DMS 273 (cell line): ENCODE measurements at regions not wholly inside any gene's neighbourhood (a gene's known extent, or its start where the extent isn't known, plus 50 kb on each side); places are given as distances from the start of the nearest gene placed in this dataset.
A peak's percentile ranks its signal among the peaks of the same experiment; 100 is the strongest.
"Not testable (repeated sequence)": the region's sequence is repeated elsewhere in the genome, so short reads cannot be mapped to it uniquely, and the experiment has no call there.

Source experiments
- DNase-seq: peaks from one replicate; lab custom pipeline; 2025; ENCODE audit not compliant: unreplicated experiment; lab: John Stamatoyannopoulos, UW

- DNase-seq: peak; percentile 23
Measured at GRCh38 chr20:47927944-47928343, 142.7 kb upstream of the SULF2 start.

GRCh38 chr20:47927385-47927851 lies 142.1 kb upstream of the SULF2 start:
- no peak for DNase-seq

- DNase-seq: no peak
Measured at GRCh38 chr20:47926731-47927130, 141.4 kb upstream of the SULF2 start.

- no peak for DNase-seq
Measured at GRCh38 chr20:47925593-47925992, 140.3 kb upstream of the SULF2 start.

- no peak for DNase-seq
Measured at GRCh38 chr20:47922269-47922668, 137.0 kb upstream of the SULF2 start.

- peak; percentile 39 for DNase-seq
Measured at GRCh38 chr20:47921829-47922228, 136.5 kb upstream of the SULF2 start.

- DNase-seq: no peak
Measured at GRCh38 chr20:47921408-47921807, 136.1 kb upstream of the SULF2 start.

- no peak for DNase-seq
Measured at GRCh38 chr20:47917549-47918070, 132.3 kb upstream of the SULF2 start.

- no peak for DNase-seq
Measured at GRCh38 chr20:47915495-47915894, 130.2 kb upstream of the SULF2 start.

- no peak for DNase-seq
Measured at GRCh38 chr20:47914792-47915191, 129.5 kb upstream of the SULF2 start.

GRCh38 chr20:47912786-47913501 lies 127.7 kb upstream of the SULF2 start:
- DNase-seq: not testable (repeated sequence)

GRCh38 chr20:47912165-47912564 lies 126.9 kb upstream of the SULF2 start:
- DNase-seq: not testable (repeated sequence)

- peak; percentile 65 for DNase-seq
Measured at GRCh38 chr20:47909696-47910369, 124.6 kb upstream of the SULF2 start.

- peak; percentile 96 for DNase-seq
Measured at GRCh38 chr20:47908361-47909035, 123.2 kb upstream of the SULF2 start.

GRCh38 chr20:47907951-47908350 lies 122.7 kb upstream of the SULF2 start:
- peak; percentile 47 for DNase-seq

GRCh38 chr20:47907031-47907675 lies 121.9 kb upstream of the SULF2 start:
- DNase-seq: peak; percentile 77

- no peak for DNase-seq
Measured at GRCh38 chr20:47906348-47906660, 121.0 kb upstream of the SULF2 start.

- no peak for DNase-seq
Measured at GRCh38 chr20:47905628-47906347, 120.5 kb upstream of the SULF2 start.

GRCh38 chr20:47903009-47903408 lies 117.7 kb upstream of the SULF2 start:
- DNase-seq: not testable (repeated sequence)

- DNase-seq: not testable (repeated sequence)
Measured at GRCh38 chr20:47899313-47899712, 114.0 kb upstream of the SULF2 start.

- DNase-seq: no peak
Measured at GRCh38 chr20:47897461-47897860, 112.2 kb upstream of the SULF2 start.
